Erythroblast (primary cell): ENCODE measurements at regions not wholly inside any gene's neighbourhood (a gene's known extent, or its start where the extent isn't known, plus 50 kb on each side); places are given as distances from the start of the nearest gene placed in this dataset.

Experiments
- GATA1 ChIP-seq: IDR thresholded peaks from 2 replicates; pipeline ENCODE4 v1.6.1; 2011; ENCODE audit warnings: low read depth, mild to moderate bottlenecking, control low read depth, low read length, moderate library complexity
- POLR2A ChIP-seq: IDR thresholded peaks from 2 replicates; pipeline ENCODE4 v1.6.1; 2011; ENCODE audit warnings: mild to moderate bottlenecking, low read length

DNA sequence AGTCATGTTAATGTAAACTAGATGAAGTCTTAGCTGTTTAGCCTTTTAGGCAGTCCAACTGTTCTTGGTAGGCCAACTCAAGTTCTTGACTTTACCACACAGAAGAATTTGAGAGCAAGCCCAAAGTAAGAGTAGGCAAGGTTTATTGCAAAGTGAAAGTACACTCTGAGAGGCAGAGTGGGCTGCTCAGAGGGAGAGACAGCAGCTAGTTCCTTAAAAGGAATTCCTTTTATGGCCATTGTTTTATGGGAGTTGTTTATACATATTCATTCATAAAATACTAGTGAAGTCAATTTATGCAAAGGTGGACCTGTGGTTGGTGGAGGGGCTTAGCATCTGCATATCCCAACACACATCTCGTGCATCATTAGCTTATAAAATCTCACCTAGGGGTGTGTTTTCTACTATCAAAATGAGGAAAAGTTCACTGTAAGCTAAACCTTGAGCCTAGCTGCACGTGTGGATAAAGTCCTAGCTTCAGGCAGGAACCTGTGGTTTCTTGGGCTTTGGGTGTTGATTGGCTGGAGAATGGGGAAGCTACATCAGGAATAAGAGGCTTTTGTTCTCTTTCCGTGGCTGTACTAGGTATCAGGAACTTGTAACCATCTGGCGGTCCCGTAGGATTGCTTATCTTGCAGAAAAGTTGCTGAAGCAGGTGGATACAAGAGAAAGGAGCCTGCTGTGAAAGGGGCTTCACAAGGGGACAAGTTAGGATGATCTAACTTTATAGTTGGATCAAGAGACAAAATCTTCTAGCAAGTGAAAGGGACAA is 110.4 kb upstream of the GULP1 start:
- no peak for TF ChIP-seq POLR2A
- TF ChIP-seq GATA1, result no peak
